NCI-H128 (cell line): ENCODE measurements at regions not wholly inside any gene's neighbourhood (a gene's known extent, or its start where the extent isn't known, plus 50 kb on each side); places are given as distances from the start of the nearest gene placed in this dataset.
"Not testable (repeated sequence)": the region's sequence is repeated elsewhere in the genome, so short reads cannot be mapped to it uniquely, and the experiment has no call there.

Experiments used
- DNase-seq: peaks from one replicate; lab custom pipeline; 2025; ENCODE audit not compliant: unreplicated experiment; lab: John Stamatoyannopoulos, UW

DNA sequence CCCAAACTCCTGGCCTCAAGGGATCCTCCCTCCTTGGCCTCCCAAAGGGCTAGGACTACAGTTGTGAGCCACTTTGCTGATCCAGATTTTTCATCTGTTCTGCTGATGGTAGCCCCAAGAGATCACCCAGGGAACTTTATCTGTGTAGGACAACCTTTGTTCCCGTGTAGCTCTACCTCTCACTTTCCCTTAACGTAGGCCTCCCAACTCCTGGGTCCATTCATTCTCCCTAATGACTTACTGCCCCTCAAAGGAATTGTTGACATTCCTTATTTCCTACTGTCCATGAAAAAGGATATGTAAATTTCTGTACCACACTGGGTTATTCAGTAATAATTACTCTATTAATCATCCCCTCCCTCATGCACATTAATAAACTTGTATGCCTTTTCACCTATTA lies 51.0 kb upstream of the PHF24 start:
- DNase-seq, result no peak

DNA sequence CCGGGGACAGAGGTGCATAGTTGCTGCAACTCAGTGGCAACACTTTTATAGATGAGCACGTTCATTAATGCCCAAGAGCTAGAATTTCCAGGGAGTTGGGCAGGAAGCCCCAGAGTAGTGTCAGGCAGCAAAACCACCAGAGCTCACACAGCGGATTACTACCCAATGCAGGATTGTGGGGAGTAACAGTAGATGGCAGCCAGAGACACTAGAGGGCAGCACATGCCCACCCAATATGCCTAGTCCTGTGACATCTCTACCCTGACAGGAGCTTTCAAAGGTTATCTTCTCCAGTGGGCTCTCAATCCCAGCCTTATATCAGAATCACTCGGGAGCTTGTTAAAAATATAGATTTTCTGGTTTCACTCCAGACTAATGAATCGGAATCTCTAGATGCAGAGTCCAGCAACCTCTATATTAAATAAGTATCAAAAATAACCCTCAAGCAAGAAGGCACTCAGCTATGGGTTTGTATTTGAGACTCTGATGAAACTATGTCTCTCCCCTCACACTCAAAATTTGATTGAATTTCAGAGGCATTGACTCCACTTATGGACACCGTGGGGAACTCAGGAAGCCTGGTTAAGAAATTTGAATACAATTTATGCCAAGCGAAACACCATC lies 58.4 kb upstream of the PHF24 start:
- peak; percentile 48 for DNase-seq

DNA sequence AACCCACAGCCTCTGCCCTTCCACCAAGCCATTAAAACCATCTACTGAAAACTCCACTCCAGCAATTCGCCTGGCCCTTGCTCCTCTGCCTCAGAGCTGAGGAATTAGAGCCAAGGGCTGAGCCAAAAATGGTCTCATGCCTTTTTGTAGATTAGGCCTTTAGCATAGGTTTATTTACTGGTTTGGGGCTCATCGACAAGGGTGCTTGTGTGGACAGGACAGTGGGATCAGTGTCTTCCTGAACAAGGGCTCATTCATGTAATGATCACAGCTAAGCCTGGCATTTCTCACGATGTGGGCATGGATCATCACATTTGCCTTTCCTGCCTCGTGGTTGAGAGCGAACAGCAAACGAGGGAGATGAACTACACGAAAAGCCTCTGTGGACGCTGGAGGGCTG lies 59.2 kb upstream of the PHF24 start:
- DNase-seq, result no peak

DNA sequence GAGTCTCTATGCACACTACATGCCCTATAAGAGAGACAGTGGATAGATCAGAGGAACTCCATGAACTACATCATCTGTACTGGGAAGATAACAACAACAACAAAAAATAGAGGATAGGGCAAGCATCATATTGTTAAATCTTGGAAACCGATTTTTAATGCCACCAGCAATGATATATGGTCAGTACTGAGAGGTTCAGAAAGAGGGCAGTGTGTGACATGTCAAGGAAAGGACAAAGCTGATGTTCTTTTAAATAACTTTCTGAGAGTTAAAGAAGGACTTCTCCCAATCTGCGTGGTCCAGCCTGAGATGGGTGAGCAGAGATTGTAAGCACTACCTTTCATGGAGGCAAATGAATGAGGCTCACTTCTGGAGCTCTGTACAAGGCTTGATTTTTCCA lies 62.0 kb upstream of the PHF24 start:
- no peak for DNase-seq

- no peak for DNase-seq
Measured at GRCh38 chr9:34892886-34893285, 65.2 kb upstream of the PHF24 start.

GRCh38 chr9:34891386-34891785 lies 66.7 kb upstream of the PHF24 start:
- DNase-seq, result no peak

- DNase-seq, result no peak
Measured at GRCh38 chr9:34887841-34888240, 70.2 kb upstream of the PHF24 start.

DNA sequence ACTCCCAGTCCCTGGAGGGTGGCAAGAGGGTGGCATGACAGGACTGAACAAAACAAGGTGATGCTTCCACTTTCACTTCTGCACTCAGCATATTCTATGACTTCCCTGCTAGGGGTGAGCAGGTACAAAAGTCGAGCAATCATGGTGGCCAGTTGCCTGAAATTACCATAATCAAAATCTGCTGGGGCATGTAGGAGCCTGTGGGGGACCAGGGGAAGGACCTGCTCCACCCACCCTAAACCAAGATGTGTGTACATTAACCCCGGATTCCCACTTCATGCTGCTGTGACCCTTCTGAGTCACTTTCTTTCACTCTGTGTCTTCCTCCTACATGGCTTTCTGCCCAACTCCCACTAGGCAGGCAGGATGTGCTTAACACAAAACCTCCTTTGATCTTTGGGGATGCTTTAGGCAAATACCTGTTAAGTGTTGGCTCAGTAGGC lies 73.3 kb upstream of the PHF24 start:
- DNase-seq, result no peak

DNA sequence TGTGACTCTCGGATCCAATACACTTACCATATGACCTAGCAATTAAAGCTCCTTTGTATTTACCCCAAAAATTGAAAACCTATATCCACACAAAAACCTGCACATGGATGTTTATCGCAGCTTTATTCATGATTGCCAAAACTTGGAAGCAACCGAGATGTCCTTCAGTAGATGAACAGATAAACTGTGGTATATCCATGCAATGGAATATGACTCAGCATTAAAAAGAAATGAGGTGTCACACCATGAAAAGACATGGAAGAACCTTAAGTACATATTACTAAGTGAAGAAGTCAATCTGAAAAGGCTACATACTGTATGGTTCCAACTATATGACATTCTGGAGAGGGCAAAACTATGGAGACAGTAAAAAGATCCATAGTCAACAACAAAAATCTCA lies 82.0 kb upstream of the PHF24 start:
- no peak for DNase-seq

- no peak for DNase-seq
Measured at GRCh38 chr9:34869390-34869789, 88.7 kb upstream of the PHF24 start.

DNA sequence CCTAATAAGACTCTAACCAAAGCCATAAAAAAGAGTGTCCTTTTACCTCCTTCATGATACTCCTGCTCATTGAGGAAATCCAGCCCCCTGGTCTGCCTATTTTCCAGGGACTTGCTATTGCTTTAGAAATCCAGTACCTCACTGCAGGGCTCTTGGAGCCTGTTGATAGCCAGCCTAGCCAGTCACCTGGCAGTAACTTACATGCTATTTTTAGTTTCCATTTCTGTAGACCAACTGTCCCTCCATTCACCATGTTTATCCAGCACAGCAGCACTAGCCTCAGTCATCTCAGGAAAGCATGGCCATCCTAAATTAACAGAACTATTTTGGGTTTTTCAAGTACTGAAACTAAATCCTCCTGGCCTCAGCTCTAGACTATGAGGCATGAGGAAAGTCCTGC lies 91.5 kb upstream of the PHF24 start:
- no peak for DNase-seq

DNA sequence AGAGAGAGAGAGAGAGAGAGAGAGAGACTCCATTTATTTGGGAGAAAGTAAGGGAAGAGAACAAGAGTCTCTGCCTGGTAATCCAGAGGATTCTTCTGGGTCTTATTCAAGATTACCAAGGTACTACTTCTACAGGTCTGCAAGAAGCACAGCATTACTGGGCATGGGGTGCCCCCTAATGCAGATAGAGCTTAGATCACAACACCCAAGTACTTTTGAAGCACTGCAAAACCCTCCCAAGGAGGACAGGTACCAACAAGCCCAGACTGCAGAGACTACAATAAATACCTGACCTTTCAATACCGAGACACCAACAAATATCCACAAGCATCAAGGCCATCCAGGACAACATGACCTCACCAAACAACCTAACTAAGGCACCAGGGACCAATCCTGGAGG lies 94.7 kb upstream of the PHF24 start:
- no peak for DNase-seq

DNA sequence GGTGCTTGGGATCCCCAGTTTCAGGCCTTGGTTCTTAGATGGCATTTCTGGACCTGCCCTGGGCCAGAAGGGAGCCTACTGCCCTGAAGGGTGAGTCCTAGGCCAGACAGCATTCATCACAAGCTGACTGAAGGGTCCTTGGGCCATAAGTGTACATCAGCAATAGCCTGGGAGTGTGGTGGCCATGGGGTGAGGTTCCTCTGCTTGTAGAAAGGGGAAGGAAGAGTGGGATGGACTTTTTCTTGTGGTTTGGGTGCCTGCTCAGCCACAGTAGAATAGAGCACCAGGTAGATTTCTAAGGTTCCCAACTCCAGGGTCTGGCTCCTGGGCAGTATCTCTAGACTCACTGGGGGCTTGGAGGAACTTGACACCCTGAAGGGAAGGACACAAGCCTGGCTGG lies 95.2 kb upstream of the PHF24 start:
- no peak for DNase-seq

DNA sequence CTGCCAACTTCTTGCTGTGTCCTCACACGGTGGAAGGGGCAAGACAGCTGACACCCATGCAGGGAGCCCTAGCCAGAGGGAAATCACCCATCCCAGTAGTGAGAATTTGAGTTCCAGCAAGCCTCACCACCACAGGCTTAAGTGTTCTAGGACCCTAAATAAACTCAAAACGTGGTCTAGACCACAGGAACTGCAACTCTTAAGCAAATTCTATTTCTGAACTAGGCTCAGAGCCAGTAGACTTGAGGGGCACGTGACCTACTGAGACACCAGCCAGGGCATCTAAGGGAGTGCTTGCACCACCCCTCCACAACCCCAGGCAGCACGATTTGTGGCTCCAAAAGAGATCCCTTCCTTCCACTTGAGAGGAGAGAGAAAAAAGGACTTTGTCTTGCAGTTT lies 96.0 kb upstream of the PHF24 start:
- DNase-seq, result no peak

GRCh38 chr9:34855016-34855415 lies 103.1 kb upstream of the PHF24 start:
- DNase-seq, result not testable (repeated sequence)

- DNase-seq, result no peak
Measured at GRCh38 chr9:34830068-34830467, 120.1 kb upstream of the CCL21 start.

GRCh38 chr9:34826999-34827538 lies 117.1 kb upstream of the CCL21 start:
- DNase-seq, result no peak

GRCh38 chr9:34825775-34826174 lies 115.8 kb upstream of the CCL21 start:
- DNase-seq, result no peak

GRCh38 chr9:34823778-34824177 lies 113.8 kb upstream of the CCL21 start:
- no peak for DNase-seq

- no peak for DNase-seq
Measured at GRCh38 chr9:34810187-34810524, 100.2 kb upstream of the CCL21 start.

- DNase-seq, result no peak
Measured at GRCh38 chr9:34809504-34810186, 99.7 kb upstream of the CCL21 start.

DNA sequence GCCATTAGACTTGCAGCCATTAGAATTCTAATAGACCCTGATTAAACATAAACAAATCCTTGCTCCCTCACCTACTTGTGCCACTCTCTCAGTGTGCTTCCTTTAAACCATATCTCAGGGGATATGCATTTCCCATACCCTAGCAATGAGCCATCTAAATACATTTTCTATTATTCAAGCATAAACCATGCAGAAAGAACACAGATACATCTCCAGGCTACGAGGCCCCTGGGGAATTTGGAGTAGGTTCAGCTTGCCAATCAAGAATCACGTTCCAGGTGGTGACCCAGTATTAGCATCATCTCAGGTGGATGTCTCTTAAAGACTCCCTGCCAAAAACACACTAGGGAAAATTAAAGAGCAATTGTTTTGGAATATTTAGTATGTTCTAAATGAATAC lies 93.0 kb upstream of the CCL21 start:
- DNase-seq, result no peak

DNA sequence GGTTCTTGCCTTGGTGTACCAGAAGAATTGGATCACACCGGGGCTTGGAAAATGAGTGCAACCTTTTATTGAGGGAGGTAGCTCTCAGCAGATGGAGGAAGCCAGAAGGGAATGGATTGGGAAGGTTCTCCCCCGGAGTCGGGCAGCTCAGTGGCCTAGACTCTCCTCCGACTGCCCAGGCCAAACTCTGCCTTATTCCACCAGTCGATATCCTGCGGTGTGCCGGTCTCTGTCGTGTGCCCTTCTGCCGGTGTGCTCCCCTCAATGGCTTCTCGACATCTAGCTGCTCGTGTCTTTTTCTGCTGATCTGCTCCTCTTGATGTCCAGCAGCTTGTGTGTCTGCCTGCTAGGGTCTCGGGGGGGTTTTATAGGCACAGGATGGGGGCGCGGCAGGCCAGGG lies 87.4 kb upstream of the CCL21 start:
- no peak for DNase-seq
